ENCODE measurements at regions not wholly inside any gene's neighbourhood (a gene's known extent, or its start where the extent isn't known, plus 50 kb on each side); places are given as distances from the start of the nearest gene placed in this dataset.

DNA sequence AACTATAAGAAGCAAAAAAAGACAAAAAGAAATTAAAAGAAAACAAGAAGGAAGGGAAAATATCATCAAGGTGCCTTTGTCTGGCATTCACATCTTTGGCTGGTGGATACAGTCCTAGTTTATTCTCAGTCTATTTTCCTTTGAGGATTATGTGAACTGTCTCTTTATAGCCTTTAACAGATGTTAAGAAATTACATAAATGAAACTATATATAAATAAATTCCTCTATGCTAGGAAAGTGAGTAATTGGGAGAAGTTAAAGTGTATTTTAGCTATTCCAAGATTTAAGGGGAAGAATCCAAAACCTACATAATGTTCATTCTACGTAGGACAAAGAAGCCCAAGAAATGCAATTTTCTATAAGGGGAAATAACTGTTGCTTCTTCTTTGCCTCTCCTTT, 316.3 kb downstream of the ADAMTS20 start:
- TF ChIP-seq ZNF626 (tag by site-specific recombination; IDR thresholded peaks at IDR 0.05) (no peak), ZNF223 (tag by site-specific recombination; IDR thresholded peaks at IDR 0.05) (no peak), SP3 (tag by site-specific recombination; IDR thresholded peaks at IDR 0.05) (no peak), ZNF2 (tag by site-specific recombination; IDR thresholded peaks at IDR 0.05) (no peak), ZNF560 (tag by site-specific recombination; IDR thresholded peaks at IDR 0.05; ENCODE audit: borderline replicate concordance) (no peak), ZNF549 (tag by site-specific recombination; IDR thresholded peaks at IDR 0.05) (no peak), ZNF148 (tag by site-specific recombination; IDR thresholded peaks at IDR 0.05; ENCODE audit: borderline replicate concordance) (no peak), BCL11A (tag by site-specific recombination; IDR thresholded peaks at IDR 0.05; ENCODE audit: low read depth) (no peak), ZNF398 (tag by site-specific recombination; IDR thresholded peaks at IDR 0.05) (no peak), ZNF10 (tag by site-specific recombination; IDR thresholded peaks at IDR 0.05) (no peak), ZNF121 (tag by site-specific recombination; IDR thresholded peaks at IDR 0.05) (no peak), HOXD13 (CRISPR knock-in tag; IDR thresholded peaks at IDR 0.05; ENCODE audit: borderline replicate concordance) (no peak)
- TF ChIP-seq, protein P1, sequence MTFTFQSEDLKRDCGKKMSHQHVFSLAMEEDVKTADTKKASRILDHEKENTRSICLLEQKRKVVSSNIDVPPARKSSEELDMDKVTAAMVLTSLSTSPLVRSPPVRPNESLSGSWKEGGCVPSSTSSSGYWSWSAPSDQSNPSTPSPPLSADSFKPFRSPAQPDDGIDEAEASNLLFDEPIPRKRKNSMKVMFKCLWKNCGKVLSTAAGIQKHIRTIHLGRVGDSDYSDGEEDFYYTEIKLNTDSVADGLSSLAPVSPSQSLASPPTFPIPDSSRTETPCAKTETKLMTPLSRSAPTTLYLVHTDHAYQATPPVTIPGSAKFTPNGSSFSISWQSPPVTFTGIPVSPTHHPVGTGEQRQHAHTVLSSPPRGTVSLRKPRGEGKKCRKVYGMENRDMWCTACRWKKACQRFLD (tag by site-specific recombination; IDR thresholded peaks at IDR 0.05) = no peak
- TF ChIP-seq, protein P2, sequence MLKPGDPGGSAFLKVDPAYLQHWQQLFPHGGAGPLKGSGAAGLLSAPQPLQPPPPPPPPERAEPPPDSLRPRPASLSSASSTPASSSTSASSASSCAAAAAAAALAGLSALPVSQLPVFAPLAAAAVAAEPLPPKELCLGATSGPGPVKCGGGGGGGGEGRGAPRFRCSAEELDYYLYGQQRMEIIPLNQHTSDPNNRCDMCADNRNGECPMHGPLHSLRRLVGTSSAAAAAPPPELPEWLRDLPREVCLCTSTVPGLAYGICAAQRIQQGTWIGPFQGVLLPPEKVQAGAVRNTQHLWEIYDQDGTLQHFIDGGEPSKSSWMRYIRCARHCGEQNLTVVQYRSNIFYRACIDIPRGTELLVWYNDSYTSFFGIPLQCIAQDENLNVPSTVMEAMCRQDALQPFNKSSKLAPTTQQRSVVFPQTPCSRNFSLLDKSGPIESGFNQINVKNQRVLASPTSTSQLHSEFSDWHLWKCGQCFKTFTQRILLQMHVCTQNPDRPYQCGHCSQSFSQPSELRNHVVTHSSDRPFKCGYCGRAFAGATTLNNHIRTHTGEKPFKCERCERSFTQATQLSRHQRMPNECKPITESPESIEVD (tag by site-specific recombination; IDR thresholded peaks at IDR 0.05) = no peak
- H3K36me3 ChIP-seq (ENCODE audit: control insufficient read depth in 2 of 2, insufficient read depth in 1 of 2, low read length in 2 of 2) = no peaks in the 10 kb centered on the region
- no peaks in the 10 kb centered on the region; the same call in 1 of the 2 replicates for H3K9me3 ChIP-seq (ENCODE audit: control insufficient read depth, insufficient read depth, low read depth, low read length)
- no peaks in the 10 kb centered on the region for H3K4me1 ChIP-seq (ENCODE audit: control insufficient read depth, insufficient read depth, low read length)
- H3K27ac ChIP-seq (ENCODE audit: extremely low read depth, low read depth, low read length) = no peak overlapping the region
- no peak overlapping the region for H3K4me3 ChIP-seq (ENCODE audit: low read depth, low read length)
- ChIA-PET POLR2A (no interaction called here), CTCF (interaction anchor here (0.6 to 0.9 kb wide), 2 partner anchors 44 to 1217 kb away, joined by 3 to 4 read pairs; no protein-coding TSS in a partner anchor)

GRCh38 chr12:43233861-43234260, 318.1 kb downstream of the ADAMTS20 start:
- no peak overlapping the region for H3K4me3 ChIP-seq (ENCODE audit: low read depth, low read length)
- POLR2A ChIA-PET = no interaction called here
- no peak overlapping the region for H3K27ac ChIP-seq (ENCODE audit: extremely low read depth, low read depth, low read length)
- no peaks in the 10 kb centered on the region; the same call in 1 of the 2 replicates for H3K9me3 ChIP-seq (ENCODE audit: control insufficient read depth, insufficient read depth, low read depth, low read length)
- H3K36me3 ChIP-seq (ENCODE audit: control insufficient read depth in 2 of 2, insufficient read depth in 1 of 2, low read length in 2 of 2) = no peaks in the 10 kb centered on the region
- CTCF ChIA-PET = no interaction called here
- H3K4me1 ChIP-seq (ENCODE audit: control insufficient read depth, insufficient read depth, low read length) = no peaks in the 10 kb centered on the region
- TF ChIP-seq TSHZ1 (tag by site-specific recombination; IDR thresholded peaks at IDR 0.05; ENCODE audit: borderline replicate concordance) (no peak), ZNF248 (tag by site-specific recombination; IDR thresholded peaks at IDR 0.05) (no peak), ZNF214 (tag by site-specific recombination; IDR thresholded peaks at IDR 0.05; ENCODE audit: borderline replicate concordance) (no peak), HOXC10 (CRISPR knock-in tag; IDR thresholded peaks at IDR 0.05) (no peak), ZNF561 (tag by site-specific recombination; IDR thresholded peaks at IDR 0.05; ENCODE audit: borderline replicate concordance) (no peak), ZBTB26 (tag by site-specific recombination; optimal IDR thresholded peaks at IDR 0.05) (no peak), ZNF558 (tag by site-specific recombination; IDR thresholded peaks at IDR 0.05) (no peak), ZNF639 (tag by site-specific recombination; IDR thresholded peaks at IDR 0.05) (no peak)
